ENCODE measurements at regions not wholly inside any gene's neighbourhood (a gene's known extent, or its start where the extent isn't known, plus 50 kb on each side); places are given as distances from the start of the nearest gene placed in this dataset.

GRCh38 chr14:101435546-101435945 lies 125.7 kb upstream of the DIO3 start:
- H4K20me1 ChIP-seq (replicated peaks; ENCODE audit: insufficient read depth) = no peaks in the 10 kb centered on the region
- H3K27me3 Mint-ChIP-seq (ENCODE audit: insufficient read depth, low read depth, poor library complexity) = no peaks in the 10 kb centered on the region
- no peak for ATAC-seq

More at GRCh38 chr14:101435546-101435945, 125.7 kb upstream of the DIO3 start:
- H3K9me2 ChIP-seq (ENCODE audit: insufficient read depth) = 0 out of 2 replicates have a peak, but pooled peaks cover 4% of the 10 kb centered on the region
- Mint-ChIP-seq H3K36me3 (ENCODE audit: low read depth) (no peaks in the 10 kb centered on the region), H3K4me1 (peaks cover 9% of the 10 kb centered on the region; the same call in 2 of the 3 replicates), H3K4me3 (no peak overlapping the region), H3K9me3 (no peaks in the 10 kb centered on the region), H3K27ac (no peak overlapping the region)
- H3K4me1 ChIP-seq (ENCODE audit: insufficient read depth) = no peaks in the 10 kb centered on the region
- H3K4me3 ChIP-seq = no peak overlapping the region
- no peak overlapping the region for H3K4me2 ChIP-seq
- DNase-seq (ENCODE audit: low spot score) = no peak
- no peak overlapping the region for H3K27ac ChIP-seq (ENCODE audit: low read depth)
- no peaks in the 10 kb centered on the region for H3K79me2 ChIP-seq (replicated peaks; ENCODE audit: insufficient read depth)
- no peaks in the 10 kb centered on the region for H3K27me3 ChIP-seq (ENCODE audit: insufficient read depth)
- H2AFZ ChIP-seq = no peak overlapping the region
- H3K36me3 ChIP-seq (ENCODE audit: insufficient read depth) = no peaks in the 10 kb centered on the region
- H3F3A ChIP-seq (replicated peaks; ENCODE audit: low read depth) = no peaks in the 10 kb centered on the region
- TF ChIP-seq POLR2AphosphoS5 (IDR thresholded peaks at IDR 0.05; ENCODE audit: low read depth) (no peak), ETS1 (IDR thresholded peaks at IDR 0.05) (no peak), STAT1 (IDR thresholded peaks at IDR 0.05; ENCODE audit: unreplicated experiment) (no peak), ZNF114 (CRISPR knock-in tag; IDR thresholded peaks at IDR 0.05) (no peak), JUNB (IDR thresholded peaks at IDR 0.05; ENCODE audit: unreplicated experiment) (no peak), REST (IDR thresholded peaks at IDR 0.05; ENCODE audit: unreplicated experiment) (no peak), ZNF331 (CRISPR knock-in tag; IDR thresholded peaks at IDR 0.05; ENCODE audit: low read depth) (no peak), EZH2phosphoT487 (IDR thresholded peaks at IDR 0.05; ENCODE audit: unreplicated experiment) (no peak), EZH2 (IDR thresholded peaks at IDR 0.05; ENCODE audit: low read depth, unreplicated experiment) (no peak), NANOG (IDR thresholded peaks at IDR 0.05; ENCODE audit: borderline replicate concordance) (no peak), CREB1 (CRISPR knock-in tag; IDR thresholded peaks at IDR 0.05; ENCODE audit: low read depth) (no peak)
- TF ChIP-seq, protein P1, sequence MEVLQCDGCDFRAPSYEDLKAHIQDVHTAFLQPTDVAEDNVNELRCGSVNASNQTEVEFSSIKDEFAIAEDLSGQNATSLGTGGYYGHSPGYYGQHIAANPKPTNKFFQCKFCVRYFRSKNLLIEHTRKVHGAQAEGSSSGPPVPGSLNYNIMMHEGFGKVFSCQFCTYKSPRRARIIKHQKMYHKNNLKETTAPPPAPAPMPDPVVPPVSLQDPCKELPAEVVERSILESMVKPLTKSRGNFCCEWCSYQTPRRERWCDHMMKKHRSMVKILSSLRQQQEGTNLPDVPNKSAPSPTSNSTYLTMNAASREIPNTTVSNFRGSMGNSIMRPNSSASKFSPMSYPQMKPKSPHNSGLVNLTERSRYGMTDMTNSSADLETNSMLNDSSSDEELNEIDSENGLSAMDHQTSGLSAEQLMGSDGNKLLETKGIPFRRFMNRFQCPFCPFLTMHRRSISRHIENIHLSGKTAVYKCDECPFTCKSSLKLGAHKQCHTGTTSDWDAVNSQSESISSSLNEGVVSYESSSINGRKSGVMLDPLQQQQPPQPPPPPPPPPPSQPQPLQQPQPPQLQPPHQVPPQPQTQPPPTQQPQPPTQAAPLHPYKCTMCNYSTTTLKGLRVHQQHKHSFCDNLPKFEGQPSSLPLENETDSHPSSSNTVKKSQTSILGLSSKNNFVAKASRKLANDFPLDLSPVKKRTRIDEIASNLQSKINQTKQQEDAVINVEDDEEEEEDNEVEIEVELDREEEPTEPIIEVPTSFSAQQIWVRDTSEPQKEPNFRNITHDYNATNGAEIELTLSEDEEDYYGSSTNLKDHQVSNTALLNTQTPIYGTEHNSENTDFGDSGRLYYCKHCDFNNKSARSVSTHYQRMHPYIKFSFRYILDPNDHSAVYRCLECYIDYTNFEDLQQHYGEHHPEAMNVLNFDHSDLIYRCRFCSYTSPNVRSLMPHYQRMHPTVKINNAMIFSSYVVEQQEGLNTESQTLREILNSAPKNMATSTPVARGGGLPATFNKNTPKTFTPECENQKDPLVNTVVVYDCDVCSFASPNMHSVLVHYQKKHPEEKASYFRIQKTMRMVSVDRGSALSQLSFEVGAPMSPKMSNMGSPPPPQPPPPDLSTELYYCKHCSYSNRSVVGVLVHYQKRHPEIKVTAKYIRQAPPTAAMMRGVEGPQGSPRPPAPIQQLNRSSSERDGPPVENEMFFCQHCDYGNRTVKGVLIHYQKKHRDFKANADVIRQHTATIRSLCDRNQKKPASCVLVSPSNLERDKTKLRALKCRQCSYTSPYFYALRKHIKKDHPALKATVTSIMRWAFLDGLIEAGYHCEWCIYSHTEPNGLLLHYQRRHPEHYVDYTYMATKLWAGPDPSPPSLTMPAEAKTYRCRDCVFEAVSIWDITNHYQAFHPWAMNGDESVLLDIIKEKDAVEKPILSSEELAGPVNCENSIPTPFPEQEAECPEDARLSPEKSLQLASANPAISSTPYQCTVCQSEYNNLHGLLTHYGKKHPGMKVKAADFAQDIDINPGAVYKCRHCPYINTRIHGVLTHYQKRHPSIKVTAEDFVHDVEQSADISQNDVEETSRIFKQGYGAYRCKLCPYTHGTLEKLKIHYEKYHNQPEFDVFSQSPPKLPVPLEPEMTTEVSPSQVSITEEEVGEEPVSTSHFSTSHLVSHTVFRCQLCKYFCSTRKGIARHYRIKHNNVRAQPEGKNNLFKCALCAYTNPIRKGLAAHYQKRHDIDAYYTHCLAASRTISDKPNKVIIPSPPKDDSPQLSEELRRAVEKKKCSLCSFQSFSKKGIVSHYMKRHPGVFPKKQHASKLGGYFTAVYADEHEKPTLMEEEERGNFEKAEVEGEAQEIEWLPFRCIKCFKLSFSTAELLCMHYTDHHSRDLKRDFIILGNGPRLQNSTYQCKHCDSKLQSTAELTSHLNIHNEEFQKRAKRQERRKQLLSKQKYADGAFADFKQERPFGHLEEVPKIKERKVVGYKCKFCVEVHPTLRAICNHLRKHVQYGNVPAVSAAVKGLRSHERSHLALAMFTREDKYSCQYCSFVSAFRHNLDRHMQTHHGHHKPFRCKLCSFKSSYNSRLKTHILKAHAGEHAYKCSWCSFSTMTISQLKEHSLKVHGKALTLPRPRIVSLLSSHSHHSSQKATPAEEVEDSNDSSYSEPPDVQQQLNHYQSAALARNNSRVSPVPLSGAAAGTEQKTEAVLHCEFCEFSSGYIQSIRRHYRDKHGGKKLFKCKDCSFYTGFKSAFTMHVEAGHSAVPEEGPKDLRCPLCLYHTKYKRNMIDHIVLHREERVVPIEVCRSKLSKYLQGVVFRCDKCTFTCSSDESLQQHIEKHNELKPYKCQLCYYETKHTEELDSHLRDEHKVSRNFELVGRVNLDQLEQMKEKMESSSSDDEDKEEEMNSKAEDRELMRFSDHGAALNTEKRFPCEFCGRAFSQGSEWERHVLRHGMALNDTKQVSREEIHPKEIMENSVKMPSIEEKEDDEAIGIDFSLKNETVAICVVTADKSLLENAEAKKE (CRISPR knock-in tag; IDR thresholded peaks at IDR 0.05) = no peak
- TF ChIP-seq, protein P2, sequence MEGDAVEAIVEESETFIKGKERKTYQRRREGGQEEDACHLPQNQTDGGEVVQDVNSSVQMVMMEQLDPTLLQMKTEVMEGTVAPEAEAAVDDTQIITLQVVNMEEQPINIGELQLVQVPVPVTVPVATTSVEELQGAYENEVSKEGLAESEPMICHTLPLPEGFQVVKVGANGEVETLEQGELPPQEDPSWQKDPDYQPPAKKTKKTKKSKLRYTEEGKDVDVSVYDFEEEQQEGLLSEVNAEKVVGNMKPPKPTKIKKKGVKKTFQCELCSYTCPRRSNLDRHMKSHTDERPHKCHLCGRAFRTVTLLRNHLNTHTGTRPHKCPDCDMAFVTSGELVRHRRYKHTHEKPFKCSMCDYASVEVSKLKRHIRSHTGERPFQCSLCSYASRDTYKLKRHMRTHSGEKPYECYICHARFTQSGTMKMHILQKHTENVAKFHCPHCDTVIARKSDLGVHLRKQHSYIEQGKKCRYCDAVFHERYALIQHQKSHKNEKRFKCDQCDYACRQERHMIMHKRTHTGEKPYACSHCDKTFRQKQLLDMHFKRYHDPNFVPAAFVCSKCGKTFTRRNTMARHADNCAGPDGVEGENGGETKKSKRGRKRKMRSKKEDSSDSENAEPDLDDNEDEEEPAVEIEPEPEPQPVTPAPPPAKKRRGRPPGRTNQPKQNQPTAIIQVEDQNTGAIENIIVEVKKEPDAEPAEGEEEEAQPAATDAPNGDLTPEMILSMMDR (conservative IDR thresholded peaks at IDR 0.05; ENCODE audit: low read depth in 2 of 2) = no peak
